Right lobe of liver (tissue), 6 donors: ENCODE measurements at regions not wholly inside any gene's neighbourhood (a gene's known extent, or its start where the extent isn't known, plus 50 kb on each side); places are given as distances from the start of the nearest gene placed in this dataset.

Experiments used
- ATAC-seq, 4 donors: fragments of 200-7000 bp; cut with Tn5 transposase; one replicate each; pipeline ENCODE4 v1.9.1; 2020; ENCODE audit warnings: mild to moderate bottlenecking in 4 of 4, moderate library complexity in 4 of 4
- DNase-seq, 3 donors: peaks; one replicate each; pipeline ENCODE4 v3.0.0-alpha.2; 2020
- H3K27ac ChIP-seq, 3 donors: fragments of 200-600 bp; one replicate each; pipeline ENCODE4 v1.8.0; 2022
- H3K27me3 ChIP-seq, 2 donors: fragments of 200-600 bp; one replicate each; pipeline ENCODE4 v1.8.0; 2022
- H3K36me3 ChIP-seq, 4 donors: fragments of 200-600 bp; sonication (generic) in 1 of 4; one replicate each; pipeline versions ENCODE4 v1.5.1 to v1.8.0; 2017 to 2022; ENCODE audit warnings: control low read depth in 1 of 4
- H3K4me1 ChIP-seq, 4 donors: fragments of 200-600 bp; sonication (generic) in 1 of 4; one replicate each; pipeline versions ENCODE4 v1.5.1 to v1.8.0; 2017 to 2022; ENCODE audit warnings: control low read depth in 1 of 4
- H3K4me3 ChIP-seq, 3 donors: fragments of 200-600 bp; one replicate each; pipeline ENCODE4 v1.8.0; 2022
- H3K9me3 ChIP-seq, 4 donors: fragments of 200-600 bp; sonication (generic) in 1 of 4; one replicate each; pipeline versions ENCODE4 v1.5.1 to v1.8.0; 2017 to 2022; ENCODE audit warnings: control low read depth in 1 of 4
- POLR2A ChIP-seq: fragments of 450-650 bp; IDR thresholded peaks from one replicate; pipeline ENCODE4 v1.6.1; 2017; ENCODE audit warnings: antibody characterized with exemption, mild to moderate bottlenecking
- WGBS: methylation state at CpG from one replicate; pipeline ENCODE4 v1.1.6; 2018; ENCODE audit warnings: low coverage, low lambda C conversion rate; ENCODE audit not compliant: insufficient coverage; ENCODE audit errors: missing lambda C conversion rate; 5-methylcytosine and 5-hydroxymethylcytosine counted together
- intact Hi-C, 2 donors: fragments of 100-400 bp; cut with DNase I; formaldehyde crosslinking; loops; one replicate each; pipeline versions ENCODE4 v1.11.2 to v1.14.1; 2022
- TF ChIP-seq, protein P1 (sequence below), 4 donors: fragments of 200-600 bp in 3 of 4; fragments of 450-650 bp in 1 of 4; IDR thresholded peaks; one replicate each; pipeline versions ENCODE4 v1.5.1 to v1.8.0; 2016 to 2022; ENCODE audit warnings: antibody characterized with exemption in 4 of 4, mild to moderate bottlenecking in 2 of 4
- donor health status: DM: no; HTN: yes; CAD: no.
- donor health status: DM: no; HTN: no; CAD: no.
- donor health status: DM: no; HTN: no; CAD: no.
- donor health status: DM: no; HTN: yes; CAD: no.
- donor health status: DM: no; HTN: yes; CAD: no.

DNA sequence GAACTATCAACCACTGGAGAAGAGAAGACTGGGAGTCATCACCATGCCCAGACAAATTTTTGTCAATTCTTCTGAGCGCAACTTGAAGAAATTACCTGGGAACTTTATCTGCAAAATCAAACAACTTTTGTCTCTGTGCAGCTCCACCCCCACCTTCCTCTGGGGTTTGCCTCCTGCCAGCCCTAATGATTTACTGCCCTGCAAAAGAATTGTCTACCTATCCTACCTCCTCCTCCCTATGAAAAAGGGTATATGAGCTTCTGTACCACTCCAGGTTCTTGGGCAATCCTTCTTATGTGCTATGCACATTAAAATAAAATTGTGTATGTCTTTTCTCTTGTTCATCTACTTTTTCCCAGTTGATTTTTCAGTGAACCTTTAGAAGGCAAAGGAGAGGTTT is 191.9 kb downstream of the URB2 start:
- ATAC-seq: no peak

DNA sequence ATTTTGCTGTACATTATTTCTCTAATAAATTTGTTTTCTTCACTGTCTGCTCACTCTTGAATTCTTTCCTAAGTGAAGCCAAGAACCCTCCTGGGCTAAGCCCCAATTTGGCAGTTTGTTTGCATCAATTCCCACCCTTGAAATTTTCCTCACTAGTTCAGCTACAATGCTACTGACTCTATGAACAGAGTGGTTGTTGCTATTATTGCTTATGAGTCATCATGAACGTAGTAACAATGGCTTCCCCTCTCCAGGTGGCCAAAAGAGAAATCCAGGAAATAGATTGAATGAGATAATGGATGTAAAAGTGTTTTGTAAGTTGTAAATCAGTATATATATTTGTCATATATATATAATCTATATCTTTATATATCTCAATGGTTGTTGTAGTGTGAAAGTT is 193.0 kb downstream of the URB2 start:
- no peaks in the 10 kb centered on the region for H3K4me1 ChIP-seq
- no peak for ATAC-seq

More for the DNA sequence above, 191.9 kb downstream of the URB2 start:
- no peaks in the 10 kb centered on the region for H3K36me3 ChIP-seq
- DNase-seq: no peak
- no peaks in the 10 kb centered on the region for H3K27me3 ChIP-seq
- intact Hi-C loops: no loop called here
- TF ChIP-seq, protein P1, sequence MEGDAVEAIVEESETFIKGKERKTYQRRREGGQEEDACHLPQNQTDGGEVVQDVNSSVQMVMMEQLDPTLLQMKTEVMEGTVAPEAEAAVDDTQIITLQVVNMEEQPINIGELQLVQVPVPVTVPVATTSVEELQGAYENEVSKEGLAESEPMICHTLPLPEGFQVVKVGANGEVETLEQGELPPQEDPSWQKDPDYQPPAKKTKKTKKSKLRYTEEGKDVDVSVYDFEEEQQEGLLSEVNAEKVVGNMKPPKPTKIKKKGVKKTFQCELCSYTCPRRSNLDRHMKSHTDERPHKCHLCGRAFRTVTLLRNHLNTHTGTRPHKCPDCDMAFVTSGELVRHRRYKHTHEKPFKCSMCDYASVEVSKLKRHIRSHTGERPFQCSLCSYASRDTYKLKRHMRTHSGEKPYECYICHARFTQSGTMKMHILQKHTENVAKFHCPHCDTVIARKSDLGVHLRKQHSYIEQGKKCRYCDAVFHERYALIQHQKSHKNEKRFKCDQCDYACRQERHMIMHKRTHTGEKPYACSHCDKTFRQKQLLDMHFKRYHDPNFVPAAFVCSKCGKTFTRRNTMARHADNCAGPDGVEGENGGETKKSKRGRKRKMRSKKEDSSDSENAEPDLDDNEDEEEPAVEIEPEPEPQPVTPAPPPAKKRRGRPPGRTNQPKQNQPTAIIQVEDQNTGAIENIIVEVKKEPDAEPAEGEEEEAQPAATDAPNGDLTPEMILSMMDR (IDR thresholded peaks at IDR 0.05): no peak
- TF ChIP-seq POLR2A: no peak
- 88% methylated on average over 1 of the region's 1 CpG for WGBS
- H3K4me1 ChIP-seq: no peaks in the 10 kb centered on the region
- H3K4me3 ChIP-seq: no peak overlapping the region
- no peak overlapping the region for H3K27ac ChIP-seq
- no peaks in the 10 kb centered on the region for H3K9me3 ChIP-seq

DNA sequence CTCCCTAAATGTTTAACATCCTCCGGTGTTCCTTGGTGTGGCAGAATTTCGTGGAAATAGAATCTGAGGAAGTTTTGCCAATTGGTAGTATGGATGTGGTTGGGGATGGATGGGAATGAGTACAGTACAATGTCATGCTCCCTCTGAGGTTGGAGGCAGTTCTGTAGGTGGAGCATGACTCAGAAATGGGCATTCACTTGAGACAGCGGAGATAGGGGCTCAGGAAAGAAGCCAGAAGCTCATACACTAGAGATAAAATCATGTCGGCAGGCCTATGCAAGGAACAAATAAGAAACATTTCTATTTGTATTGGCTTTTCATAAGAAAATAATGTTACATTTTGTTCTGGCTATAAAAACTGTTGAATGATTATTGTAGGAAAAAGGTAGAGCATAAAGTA is 196.0 kb downstream of the URB2 start:
- no peak for TF ChIP-seq POLR2A
- Histone ChIP-seq H3K4me1 (no peaks in the 10 kb centered on the region), H3K9me3 (no peaks in the 10 kb centered on the region), H3K27me3 (no peaks in the 10 kb centered on the region), H3K36me3 (no peaks in the 10 kb centered on the region), H3K27ac (no peak overlapping the region), H3K4me3 (no peak overlapping the region)
- 74% methylated on average over 4 of the region's 4 CpGs for WGBS
- ATAC-seq (no peak), DNase-seq (no peak)
- intact Hi-C loops: no loop called here

More for the DNA sequence above, 193.0 kb downstream of the URB2 start:
- Histone ChIP-seq H3K27me3 (no peaks in the 10 kb centered on the region), H3K9me3 (no peaks in the 10 kb centered on the region), H3K4me3 (no peak overlapping the region), H3K36me3 (no peaks in the 10 kb centered on the region), H3K27ac (no peak overlapping the region)
- 31% methylated on average over 1 of the region's 1 CpG for WGBS
- TF ChIP-seq, protein P1 (IDR thresholded peaks at IDR 0.05): no peak
- TF ChIP-seq POLR2A: no peak
- intact Hi-C loops: no loop called here
- no peak for DNase-seq

DNA sequence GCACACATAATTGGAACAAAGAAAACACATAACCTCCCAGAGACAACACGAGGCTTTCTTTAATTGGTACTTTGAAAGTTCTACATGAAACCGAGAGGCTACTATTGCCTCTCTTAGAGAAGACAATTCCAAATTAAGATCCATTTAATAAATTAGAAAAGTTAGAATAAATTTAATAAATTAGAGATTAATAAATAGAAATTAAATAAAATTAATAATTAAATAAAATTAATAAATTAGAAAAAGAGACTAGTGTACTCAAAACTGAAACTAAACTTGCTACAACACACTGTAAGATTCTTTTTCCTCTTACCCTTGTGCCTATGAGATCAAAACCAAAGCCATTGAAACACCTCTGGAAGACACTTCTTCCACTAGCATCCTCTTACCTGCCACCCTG is 199.0 kb downstream of the URB2 start:
- Histone ChIP-seq H3K27ac (no peak overlapping the region), H3K27me3 (no peaks in the 10 kb centered on the region), H3K4me3 (no peak overlapping the region), H3K9me3 (no peaks in the 10 kb centered on the region), H3K36me3 (no peaks in the 10 kb centered on the region), H3K4me1 (no peaks in the 10 kb centered on the region)
- no peak for ATAC-seq
- 96% methylated on average over 2 of the region's 2 CpGs for WGBS
- TF ChIP-seq, protein P1 (IDR thresholded peaks at IDR 0.05): no peak
- TF ChIP-seq POLR2A: no peak
- DNase-seq: no peak
- intact Hi-C loops: no loop called here

DNA sequence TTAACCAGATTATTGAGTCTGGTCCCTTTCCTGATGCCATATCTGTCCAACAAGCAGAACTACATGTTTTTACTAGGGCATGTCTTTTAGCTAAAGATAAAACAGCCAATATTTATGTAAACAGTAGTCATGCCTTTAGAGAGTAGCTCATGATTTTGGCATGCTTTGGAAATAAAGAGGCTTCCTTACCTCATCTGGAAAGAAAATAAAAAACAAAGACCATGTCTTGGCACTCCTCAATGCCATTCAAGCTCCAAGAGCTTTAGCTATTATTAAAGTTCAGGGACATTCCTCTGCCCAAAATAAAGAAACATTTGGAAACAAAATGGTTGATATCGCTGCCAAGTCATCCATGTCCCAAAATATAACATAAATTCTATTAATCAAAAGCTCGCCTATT is 202.4 kb downstream of the URB2 start:
- 58% methylated on average over 2 of the region's 2 CpGs for WGBS
- intact Hi-C loops: no loop called here
- TF ChIP-seq, protein P1 (IDR thresholded peaks at IDR 0.05): no peak
- DNase-seq (no peak), ATAC-seq (no peak)
- Histone ChIP-seq H3K27me3 (no peaks in the 10 kb centered on the region), H3K36me3 (no peaks in the 10 kb centered on the region), H3K9me3 (no peaks in the 10 kb centered on the region), H3K27ac (no peak overlapping the region), H3K4me1 (peaks cover 0 to 8% (median 0%) of the 10 kb centered on the region in 4 donors), H3K4me3 (no peak overlapping the region)
